Common myeloid progenitor, CD34-positive (primary cell): ENCODE measurements at regions not wholly inside any gene's neighbourhood (a gene's known extent, or its start where the extent isn't known, plus 50 kb on each side); places are given as distances from the start of the nearest gene placed in this dataset.
"Not testable (repeated sequence)": the region's sequence is repeated elsewhere in the genome, so short reads cannot be mapped to it uniquely, and the experiment has no call there.

Experiments used
- CTCF ChIA-PET: fragments of 350-600 bp; sonication (Branson Sonifier 250); formaldehyde crosslinking; loops from one replicate; lab custom pipeline; 2021; ENCODE audit warnings: antibody characterized with exemption; lab: Charles Lee
- POLR2A ChIA-PET: fragments of 350-600 bp; sonication (Branson Sonifier 250); formaldehyde crosslinking; loops from one replicate; lab custom pipeline; 2021; ENCODE audit warnings: antibody characterized with exemption; lab: Charles Lee
- DNase-seq, 3 donors: peaks; one replicate each; pipeline versions ENCODE4 v3.0.0 to v3.0.0-alpha.2; 2013
- H3K27ac ChIP-seq, 2 experiments: 1 replicate in 1 of 2; 2 replicates in 1 of 2; pipeline ENCODE4 v1.7.0; 2013; ENCODE audit warnings: inconsistent platforms in 2 of 2, low read length in 2 of 2, mild to moderate bottlenecking in 2 of 2, low read depth in 1 of 2, moderate library complexity in 1 of 2; ENCODE audit not compliant: severe bottlenecking in 2 of 2, insufficient read depth in 1 of 2, poor library complexity in 1 of 2
- H3K27me3 ChIP-seq, 5 experiments: replicated peaks in 2 of 5; 1 replicate in 3 of 5; 2 replicates in 2 of 5; pipeline versions ENCODE4 v1.6.1 to v1.7.0; 2013; ENCODE audit warnings: low read length in 4 of 5, mild to moderate bottlenecking in 2 of 5, moderate library complexity in 2 of 5, inconsistent platforms in 1 of 5; ENCODE audit not compliant: insufficient read depth in 5 of 5, control insufficient read depth in 4 of 5
- H3K36me3 ChIP-seq, 4 experiments: 1 replicate in 2 of 4; 2 replicates in 2 of 4; pipeline versions ENCODE4 v1.6.1 to v1.7.0; 2013; ENCODE audit warnings: low read length in 3 of 4, control low read depth in 1 of 4, mild to moderate bottlenecking in 1 of 4; ENCODE audit not compliant: control insufficient read depth in 4 of 4, insufficient read depth in 4 of 4
- H3K4me1 ChIP-seq, 4 experiments: 1 replicate in 3 of 4; 2 replicates in 1 of 4; pipeline versions ENCODE4 v1.6.1 to v1.7.1; 2013; ENCODE audit warnings: low read length in 3 of 4, mild to moderate bottlenecking in 3 of 4, control low read depth in 1 of 4, inconsistent platforms in 1 of 4, moderate library complexity in 1 of 4; ENCODE audit not compliant: control insufficient read depth in 4 of 4, insufficient read depth in 4 of 4; ENCODE audit errors: control extremely low read depth in 1 of 4
- H3K4me3 ChIP-seq, 7 experiments: 1 replicate in 4 of 7; 2 replicates in 3 of 7; pipeline versions ENCODE4 v1.5.1 to v1.7.0; 2013; ENCODE audit warnings: mild to moderate bottlenecking in 7 of 7, low read length in 6 of 7, moderate library complexity in 6 of 7, inconsistent platforms in 2 of 7, low read depth in 2 of 7, control low read depth in 1 of 7; ENCODE audit not compliant: insufficient read depth in 4 of 7, control insufficient read depth in 1 of 7; ENCODE audit errors: extremely low read depth in 1 of 7
- H3K9me3 ChIP-seq, 5 experiments: 1 replicate in 4 of 5; 2 replicates in 1 of 5; pipeline versions ENCODE4 v1.6.1 to v1.7.1; 2013; ENCODE audit warnings: low read length in 4 of 5, mild to moderate bottlenecking in 2 of 5, inconsistent platforms in 1 of 5, low read depth in 1 of 5, moderate library complexity in 1 of 5; ENCODE audit not compliant: control insufficient read depth in 4 of 5, insufficient read depth in 2 of 5; ENCODE audit errors: control extremely low read depth in 1 of 5
- WGBS: methylation state at CpG from one replicate; pipeline ENCODE4 v1.1.5; 2013; ENCODE audit not compliant: insufficient coverage; 5-methylcytosine and 5-hydroxymethylcytosine counted together

DNA sequence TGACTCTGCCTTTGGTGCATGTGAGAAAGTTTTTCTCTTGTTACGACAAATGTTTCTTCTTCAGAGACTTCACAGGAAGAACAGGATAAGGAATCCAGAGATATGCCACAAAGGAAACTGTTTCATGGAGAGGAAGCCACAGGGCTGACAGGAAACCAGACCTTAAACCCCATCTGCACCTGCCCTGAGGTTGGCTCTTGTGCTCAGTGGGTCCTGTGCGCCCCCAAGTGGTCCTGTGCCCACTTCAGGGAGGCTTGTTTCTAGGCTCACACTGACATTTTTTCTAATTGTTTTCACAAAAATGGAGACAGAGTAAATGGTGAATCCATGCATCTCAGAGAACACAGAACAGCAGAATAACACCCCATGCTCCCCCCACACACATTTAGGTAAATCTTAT, 1193.5 kb downstream of the TMEM121 start:
- peak; percentile 79 to 85 (median 80) for DNase-seq
- not testable (repeated sequence) for H3K36me3 ChIP-seq, H3K9me3 ChIP-seq, H3K27ac ChIP-seq, H3K27me3 ChIP-seq, H3K4me3 ChIP-seq
- ChIA-PET CTCF (interaction anchor here (0.8 to 2.2 kb wide), 6 partner anchors 10 to 74 kb away, joined by 3 to 15 read pairs (median 6); no protein-coding TSS in a partner anchor), POLR2A (interaction anchor here (0.8 kb wide), 1 partner anchor 21 kb away, joined by 3 read pairs; no protein-coding TSS in a partner anchor)
- peaks cover 0 to 29% (median 12%) of the 10 kb centered on the region in 4 experiments for H3K4me1 ChIP-seq
- WGBS = no CpG with 5 or more reads among the region's 2 CpGs

DNA sequence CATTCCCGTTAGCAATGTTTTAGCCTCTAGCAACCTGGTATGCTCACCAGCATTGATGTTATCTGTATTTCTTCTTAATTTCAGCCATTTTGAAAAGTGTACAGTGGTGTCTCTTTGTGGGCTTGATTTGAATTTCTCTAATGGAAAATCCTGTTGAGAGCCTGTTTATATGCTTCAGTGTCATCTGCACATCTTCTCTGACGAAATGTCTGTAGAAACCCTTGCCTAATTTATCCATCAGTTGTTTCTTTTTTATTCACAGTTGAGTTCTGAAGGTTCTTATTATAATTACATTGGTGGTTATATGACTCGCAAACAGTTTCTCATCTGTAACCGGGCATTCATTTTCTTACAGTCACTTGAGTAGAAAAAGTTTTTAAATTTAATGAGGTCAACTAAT, 1195.5 kb downstream of the TMEM121 start:
- DNase-seq, H3K27ac ChIP-seq, H3K9me3 ChIP-seq, H3K4me3 ChIP-seq, H3K36me3 ChIP-seq, CTCF ChIA-PET, POLR2A ChIA-PET, H3K27me3 ChIP-seq: not testable (repeated sequence)
- peaks cover 0 to 29% (median 12%) of the 10 kb centered on the region in 4 experiments for H3K4me1 ChIP-seq
- WGBS = no CpG with 5 or more reads among the region's 4 CpGs

- no CpG with 5 or more reads among the region's 7 CpGs for WGBS
Observed at GRCh38 chr14:106722813-106723687, 1196.7 kb downstream of the TMEM121 start.

DNA sequence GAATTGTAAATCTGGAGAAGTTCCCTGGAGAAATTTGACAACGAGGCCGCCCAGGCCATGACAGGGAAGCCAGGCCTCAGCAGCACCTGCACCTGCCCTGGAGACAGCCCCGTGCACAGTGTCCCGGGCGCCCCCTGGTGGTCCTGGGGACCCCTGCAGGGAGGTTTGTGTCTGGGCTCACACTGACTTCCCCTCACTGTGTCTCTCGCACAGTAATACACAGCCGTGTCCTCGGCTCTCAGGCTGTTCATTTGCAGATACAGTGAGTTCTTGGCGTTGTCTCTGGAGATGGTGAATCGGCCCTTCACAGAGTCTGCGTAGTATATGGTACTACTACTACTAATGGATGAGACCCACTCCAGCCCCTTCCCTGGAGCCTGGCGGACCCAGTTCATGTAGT, 1201.6 kb downstream of the TMEM121 start:
- CTCF ChIA-PET = interaction anchor here (0.7 to 1.1 kb wide), 2 partner anchors 9 to 30 kb away, joined by 3 to 5 read pairs; no protein-coding TSS in a partner anchor
- POLR2A ChIA-PET, H3K4me1 ChIP-seq, DNase-seq, H3K36me3 ChIP-seq, H3K9me3 ChIP-seq, H3K4me3 ChIP-seq, H3K27ac ChIP-seq, H3K27me3 ChIP-seq: not testable (repeated sequence)
- no CpG with 5 or more reads among the region's 12 CpGs for WGBS

More at GRCh38 chr14:106722813-106723687, 1196.7 kb downstream of the TMEM121 start:
- H3K4me3 ChIP-seq, POLR2A ChIA-PET, H3K9me3 ChIP-seq, H3K27me3 ChIP-seq, H3K36me3 ChIP-seq, H3K27ac ChIP-seq: not testable (repeated sequence)
- peaks cover 0 to 27% (median 11%) of the 10 kb centered on the region in 4 experiments for H3K4me1 ChIP-seq
- peak; percentile 48 to 91 (median 88) for DNase-seq
- CTCF ChIA-PET = interaction anchor here (0.6 kb wide), 1 partner anchor 14 kb away, joined by 3 read pairs; no protein-coding TSS in a partner anchor

- no peak overlapping the region for H3K4me3 ChIP-seq
- peaks cover 0 to 4% (median 2%) of the 10 kb centered on the region in 4 experiments for H3K4me1 ChIP-seq
- H3K27me3 ChIP-seq = no peaks in the 10 kb centered on the region
- no peak overlapping the region for H3K27ac ChIP-seq
- H3K9me3 ChIP-seq = no peaks in the 10 kb centered on the region
- DNase-seq = peak; percentile 39 to 69 (median 52)
- H3K36me3 ChIP-seq = no peaks in the 10 kb centered on the region
- ChIA-PET POLR2A (no interaction called here), CTCF (interaction anchor here (0.7 to 2.6 kb wide), 4 partner anchors 10 to 66 kb away, joined by 3 to 7 read pairs (median 4); no protein-coding TSS in a partner anchor)
- WGBS = no CpG with 5 or more reads among the region's 1 CpG
Observed at GRCh38 chr14:106728611-106729010, 1202.2 kb downstream of the TMEM121 start.

GRCh38 chr14:106729551-106729950, 1203.2 kb downstream of the TMEM121 start:
- Histone ChIP-seq H3K4me3 (no peak overlapping the region), H3K4me1 (peaks cover 0 to 1% (median 0%) of the 10 kb centered on the region in 4 experiments), H3K27ac (no peak overlapping the region), H3K36me3 (no peaks in the 10 kb centered on the region), H3K27me3 (no peaks in the 10 kb centered on the region), H3K9me3 (no peaks in the 10 kb centered on the region)
- no peak for DNase-seq
- ChIA-PET POLR2A (no interaction called here), CTCF (interaction anchor here (1.0 to 2.6 kb wide), 4 partner anchors 9 to 67 kb away, joined by 3 to 7 read pairs (median 4); no protein-coding TSS in a partner anchor)
- 17% methylated on average over 1 of the region's 2 CpGs for WGBS

DNA sequence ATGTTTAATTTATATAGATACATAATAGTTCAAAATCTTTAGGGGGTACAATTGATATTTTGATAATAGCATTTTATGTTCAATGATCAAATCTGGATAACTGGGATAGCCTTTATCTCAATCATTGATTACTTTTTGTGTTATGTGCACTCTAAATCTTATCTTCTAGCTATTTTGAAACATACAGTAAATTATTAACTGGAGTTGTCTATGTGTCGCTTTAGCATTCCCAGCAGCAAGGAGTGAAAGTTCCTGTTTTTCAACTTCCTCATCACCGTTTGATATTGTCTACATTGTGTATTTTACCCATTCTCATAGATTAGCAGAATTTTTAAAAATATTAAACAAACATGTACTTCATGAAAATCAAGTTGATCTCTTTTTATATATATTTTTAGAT, 1207.4 kb downstream of the TMEM121 start:
- Histone ChIP-seq H3K4me3 (no peak overlapping the region), H3K27ac (no peak overlapping the region), H3K36me3 (no peaks in the 10 kb centered on the region), H3K27me3 (no peaks in the 10 kb centered on the region), H3K4me1 (no peaks in the 10 kb centered on the region), H3K9me3 (no peaks in the 10 kb centered on the region)
- ChIA-PET POLR2A (no interaction called here), CTCF (no interaction called here)
- DNase-seq = no peak
- no CpG with 5 or more reads among the region's 2 CpGs for WGBS
